ENCODE measurements at regions not wholly inside any gene's neighbourhood (a gene's known extent, or its start where the extent isn't known, plus 50 kb on each side); places are given as distances from the start of the nearest gene placed in this dataset.

- Histone ChIP-seq H3K4me3 (replicated peaks; ENCODE audit: low read depth, low read length) (no peak overlapping the region), H3K36me3 (ENCODE audit: control insufficient read depth, insufficient read depth, low read length) (no peaks in the 10 kb centered on the region), H3K27me3 (replicated peaks; ENCODE audit: control insufficient read depth, insufficient read depth, low read length) (no peaks in the 10 kb centered on the region)
- TF ChIP-seq CTCF (IDR thresholded peaks at IDR 0.05; ENCODE audit: insufficient read depth, low read length, poor library complexity, severe bottlenecking) = no peak
- no peak for DNase-seq (ENCODE audit: extremely low read depth, insufficient read length)
These were observed 1387.6 kb downstream of the STIM2 start for GRCh38 chr4:28248269-28248668.

GRCh38 chr4:28250646-28251045 is 1390.0 kb downstream of the STIM2 start:
- Histone ChIP-seq H3K4me3 (replicated peaks; ENCODE audit: low read depth, low read length) (no peak overlapping the region), H3K36me3 (ENCODE audit: control insufficient read depth, insufficient read depth, low read length) (no peaks in the 10 kb centered on the region), H3K27me3 (replicated peaks; ENCODE audit: control insufficient read depth, insufficient read depth, low read length) (no peaks in the 10 kb centered on the region)
- TF ChIP-seq CTCF (IDR thresholded peaks at IDR 0.05; ENCODE audit: insufficient read depth, low read length, poor library complexity, severe bottlenecking) = no peak
- no peak for DNase-seq (ENCODE audit: extremely low read depth, insufficient read length)

GRCh38 chr4:28251831-28252230 is 1391.2 kb downstream of the STIM2 start:
- no peak for TF ChIP-seq CTCF (IDR thresholded peaks at IDR 0.05; ENCODE audit: insufficient read depth, low read length, poor library complexity, severe bottlenecking)
- no peaks in the 10 kb centered on the region for H3K27me3 ChIP-seq (replicated peaks; ENCODE audit: control insufficient read depth, insufficient read depth, low read length)
- H3K4me3 ChIP-seq (replicated peaks; ENCODE audit: low read depth, low read length) = no peak overlapping the region
- DNase-seq (ENCODE audit: extremely low read depth, insufficient read length) = no peak
- no peaks in the 10 kb centered on the region for H3K36me3 ChIP-seq (ENCODE audit: control insufficient read depth, insufficient read depth, low read length)

GRCh38 chr4:28254003-28254402 is 1393.4 kb downstream of the STIM2 start:
- Histone ChIP-seq H3K36me3 (ENCODE audit: control insufficient read depth, insufficient read depth, low read length) (no peaks in the 10 kb centered on the region), H3K27me3 (replicated peaks; ENCODE audit: control insufficient read depth, insufficient read depth, low read length) (no peaks in the 10 kb centered on the region), H3K4me3 (replicated peaks; ENCODE audit: low read depth, low read length) (no peak overlapping the region)
- no peak for DNase-seq (ENCODE audit: extremely low read depth, insufficient read length)
- TF ChIP-seq CTCF (IDR thresholded peaks at IDR 0.05; ENCODE audit: insufficient read depth, low read length, poor library complexity, severe bottlenecking) = no peak

GRCh38 chr4:28256295-28256694 is 1395.7 kb downstream of the STIM2 start:
- no peaks in the 10 kb centered on the region for H3K27me3 ChIP-seq (replicated peaks; ENCODE audit: control insufficient read depth, insufficient read depth, low read length)
- no peak for TF ChIP-seq CTCF (IDR thresholded peaks at IDR 0.05; ENCODE audit: insufficient read depth, low read length, poor library complexity, severe bottlenecking)
- H3K4me3 ChIP-seq (replicated peaks; ENCODE audit: low read depth, low read length) = no peak overlapping the region
- DNase-seq (ENCODE audit: extremely low read depth, insufficient read length) = no peak
- no peaks in the 10 kb centered on the region for H3K36me3 ChIP-seq (ENCODE audit: control insufficient read depth, insufficient read depth, low read length)

- no peaks in the 10 kb centered on the region for H3K27me3 ChIP-seq (replicated peaks; ENCODE audit: control insufficient read depth, insufficient read depth, low read length)
- no peak for DNase-seq (ENCODE audit: extremely low read depth, insufficient read length)
- no peak for TF ChIP-seq CTCF (IDR thresholded peaks at IDR 0.05; ENCODE audit: insufficient read depth, low read length, poor library complexity, severe bottlenecking)
These were observed 1399.3 kb downstream of the STIM2 start for GRCh38 chr4:28259951-28260350.

More at GRCh38 chr4:28259951-28260350, 1399.3 kb downstream of the STIM2 start:
- Histone ChIP-seq H3K4me3 (replicated peaks; ENCODE audit: low read depth, low read length) (no peak overlapping the region), H3K36me3 (ENCODE audit: control insufficient read depth, insufficient read depth, low read length) (no peaks in the 10 kb centered on the region)
